VCaP (cell line): ENCODE measurements at regions not wholly inside any gene's neighbourhood (a gene's known extent, or its start where the extent isn't known, plus 50 kb on each side); places are given as distances from the start of the nearest gene placed in this dataset.
"Not testable (repeated sequence)": the region's sequence is repeated elsewhere in the genome, so short reads cannot be mapped to it uniquely, and the experiment has no call there.

Experiments used
- H3K27ac ChIP-seq: fragments of 450-650 bp; 2 replicates; pipeline ENCODE4 v1.5.1; 2017
- CTCF ChIP-seq: fragments of 450-650 bp; conservative IDR thresholded peaks from 2 replicates; pipeline ENCODE4 v1.5.1; 2017; ENCODE audit warnings: mild to moderate bottlenecking, moderate library complexity

GRCh38 chr2:15758848-15759247 is 167.2 kb downstream of the DDX1 start:
- TF ChIP-seq CTCF: no peak

GRCh38 chr2:15759385-15759784 is 167.7 kb downstream of the DDX1 start:
- H3K27ac ChIP-seq: no peak overlapping the region
- TF ChIP-seq CTCF: no peak

More at GRCh38 chr2:15758848-15759247, 167.2 kb downstream of the DDX1 start:
- H3K27ac ChIP-seq: no peak overlapping the region

GRCh38 chr2:15759791-15760190 is 168.1 kb downstream of the DDX1 start:
- not testable (repeated sequence) for H3K27ac ChIP-seq

GRCh38 chr2:15760232-15760910 is 168.7 kb downstream of the DDX1 start:
- no peak for TF ChIP-seq CTCF
- H3K27ac ChIP-seq: no peak overlapping the region

GRCh38 chr2:15761056-15761455 is 169.4 kb downstream of the DDX1 start:
- H3K27ac ChIP-seq: no peak overlapping the region
- TF ChIP-seq CTCF: no peak

GRCh38 chr2:15761910-15762309 is 170.2 kb downstream of the DDX1 start:
- H3K27ac ChIP-seq: no peak overlapping the region
- TF ChIP-seq CTCF: no peak

GRCh38 chr2:15762449-15762848 is 170.8 kb downstream of the DDX1 start:
- TF ChIP-seq CTCF: no peak
- no peak overlapping the region for H3K27ac ChIP-seq

GRCh38 chr2:15763106-15763821 is 171.6 kb downstream of the DDX1 start:
- TF ChIP-seq CTCF: no peak
- no peak overlapping the region for H3K27ac ChIP-seq
